ENCODE measurements at regions not wholly inside any gene's neighbourhood (a gene's known extent, or its start where the extent isn't known, plus 50 kb on each side); places are given as distances from the start of the nearest gene placed in this dataset.
A peak's percentile ranks its signal among the peaks of the same experiment; 100 is the strongest.
"Not testable (repeated sequence)": the region's sequence is repeated elsewhere in the genome, so short reads cannot be mapped to it uniquely, and the experiment has no call there.

GRCh38 chr4:156322592-156322991 lies 368.9 kb upstream of the CTSO start:
- no peak for DNase-seq (ENCODE audit: low spot score)

GRCh38 chr4:156321203-156321602 lies 367.5 kb upstream of the CTSO start:
- no peak for DNase-seq (ENCODE audit: low spot score)

DNA sequence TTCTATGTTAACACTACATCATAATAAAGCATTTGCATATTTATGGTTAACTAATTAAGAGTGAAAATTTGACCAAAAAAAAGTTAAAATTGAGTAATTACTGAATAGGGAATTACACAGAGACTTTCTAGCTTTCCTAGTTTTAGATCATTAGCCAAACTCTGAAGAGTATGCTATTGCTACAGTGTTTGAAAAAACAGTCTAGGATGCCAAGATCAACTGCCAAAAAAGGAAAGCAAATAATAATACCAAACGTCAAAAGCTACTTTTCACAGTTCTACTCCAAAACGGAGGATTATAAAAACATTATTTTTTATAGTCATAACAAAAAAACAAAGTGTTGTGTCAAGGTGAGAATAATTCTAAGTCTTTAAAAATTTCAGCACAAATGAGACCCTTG lies 359.8 kb upstream of the CTSO start:
- DNase-seq (ENCODE audit: low spot score), result no peak

- no peak for DNase-seq (ENCODE audit: low spot score)
These were observed 358.7 kb upstream of the CTSO start for GRCh38 chr4:156312261-156312847.

DNA sequence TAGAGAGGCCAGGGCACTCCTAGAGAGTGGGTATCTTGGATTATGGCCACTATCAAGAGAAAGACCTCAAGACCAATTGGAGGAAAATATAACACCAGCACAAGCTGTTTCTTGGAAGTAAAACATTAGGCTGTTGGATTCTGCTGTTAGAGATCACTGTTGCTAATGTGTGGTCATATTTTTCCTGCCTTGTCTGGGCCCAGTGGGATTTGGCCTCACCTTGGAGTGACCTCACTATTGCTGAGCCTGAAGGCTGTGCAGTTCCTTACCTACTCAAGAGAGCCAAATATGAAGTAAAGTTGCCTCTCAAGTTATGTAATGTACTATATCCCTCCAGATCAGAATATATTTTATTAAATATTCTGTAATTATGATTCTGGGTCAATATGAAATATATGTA lies 355.4 kb upstream of the CTSO start:
- DNase-seq (ENCODE audit: low spot score), result no peak

GRCh38 chr4:156303708-156304107 lies 350.0 kb upstream of the CTSO start:
- DNase-seq (ENCODE audit: low spot score), result no peak

- no peak for DNase-seq (ENCODE audit: low spot score)
These were observed 344.6 kb upstream of the CTSO start for GRCh38 chr4:156298230-156298629.

GRCh38 chr4:156295676-156296195 lies 342.1 kb upstream of the CTSO start:
- no peak for DNase-seq (ENCODE audit: low spot score)

DNA sequence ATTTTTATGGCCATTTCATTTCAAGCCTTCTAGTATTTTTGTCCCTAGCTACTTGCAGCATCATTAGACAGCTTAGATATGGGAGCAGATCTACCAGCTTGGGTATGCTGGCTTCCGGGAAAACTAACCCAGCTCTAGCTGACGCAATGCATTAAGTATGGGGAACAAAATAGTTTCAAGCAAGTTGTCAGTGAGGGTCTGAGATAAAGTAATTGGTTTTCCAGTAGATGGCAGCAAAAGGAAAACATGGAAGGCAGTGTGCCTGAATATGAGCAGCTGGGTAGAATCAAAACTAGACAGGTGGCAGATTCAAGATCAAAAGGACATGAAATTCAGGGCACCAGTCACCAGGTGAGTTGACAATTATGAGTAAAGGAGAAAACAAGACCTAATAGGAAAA lies 340.9 kb upstream of the CTSO start:
- peak; percentile 8 for DNase-seq (ENCODE audit: low spot score)

DNA sequence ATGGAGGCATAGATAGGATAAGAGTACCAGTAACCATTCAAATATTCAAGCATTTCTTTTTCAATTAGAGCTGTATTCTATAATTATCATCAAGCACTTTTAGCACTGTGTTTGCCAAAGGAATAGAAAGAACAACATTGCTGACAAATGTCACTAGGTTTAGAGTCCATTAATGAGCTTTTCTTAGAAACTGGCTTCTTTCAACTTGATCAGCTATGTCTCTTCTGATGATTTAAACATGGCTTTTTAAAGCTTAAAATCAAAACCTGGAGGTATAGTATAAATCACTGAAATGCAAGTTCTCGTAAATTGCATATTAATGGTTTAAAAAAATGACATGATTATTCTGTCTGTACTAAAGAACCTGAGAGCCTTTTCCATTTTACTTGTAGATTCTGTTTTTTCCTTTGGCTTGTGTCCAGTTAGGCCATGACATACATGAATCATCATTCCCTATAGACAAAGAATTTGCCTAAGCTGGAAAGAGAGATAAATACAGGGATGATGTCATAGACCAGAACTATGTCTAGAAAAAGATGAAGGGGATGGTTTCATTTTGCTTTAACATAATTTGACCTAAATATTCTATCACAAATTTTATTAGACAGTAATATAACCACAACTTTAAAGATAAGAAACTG lies 340.1 kb upstream of the CTSO start:
- no peak for DNase-seq (ENCODE audit: low spot score)

DNA sequence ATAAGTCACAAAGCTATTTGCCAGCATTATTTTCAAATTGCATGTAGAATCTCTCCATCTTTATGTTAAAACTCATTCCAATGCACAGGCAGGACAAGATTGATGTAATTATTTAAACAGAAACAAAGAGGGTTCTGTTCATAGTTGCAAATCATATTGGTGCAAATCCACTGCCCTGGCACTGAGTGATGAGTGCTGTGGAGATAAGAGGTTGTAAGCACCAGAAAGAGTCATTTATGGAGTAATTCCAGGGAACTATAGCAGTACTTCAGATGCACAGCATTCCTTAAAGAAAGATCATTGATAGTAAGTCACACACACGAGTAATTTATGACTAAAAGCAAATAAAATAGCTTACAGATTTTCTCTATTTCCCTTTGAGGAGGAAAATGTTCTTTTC lies 337.7 kb upstream of the CTSO start:
- DNase-seq (ENCODE audit: low spot score), result no peak

DNA sequence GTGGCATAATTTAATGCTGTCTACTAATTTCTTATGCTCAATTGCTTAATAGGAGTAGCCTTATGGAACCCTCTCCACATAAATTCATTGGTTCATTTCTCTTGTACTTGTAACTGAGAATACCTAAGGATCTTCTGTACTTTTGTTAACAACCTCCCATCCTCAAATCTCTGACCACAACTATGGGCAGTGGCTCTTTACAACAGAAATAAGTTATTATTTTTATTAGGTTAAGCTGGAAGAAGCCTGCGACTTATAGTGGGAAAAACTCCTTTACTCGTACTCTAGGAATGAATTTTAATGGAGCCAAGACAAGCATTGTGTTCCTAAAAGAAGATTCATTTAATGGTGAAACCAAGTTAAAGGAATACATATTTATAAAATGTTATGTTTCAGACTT lies 337.1 kb upstream of the CTSO start:
- DNase-seq (ENCODE audit: low spot score), result no peak

DNA sequence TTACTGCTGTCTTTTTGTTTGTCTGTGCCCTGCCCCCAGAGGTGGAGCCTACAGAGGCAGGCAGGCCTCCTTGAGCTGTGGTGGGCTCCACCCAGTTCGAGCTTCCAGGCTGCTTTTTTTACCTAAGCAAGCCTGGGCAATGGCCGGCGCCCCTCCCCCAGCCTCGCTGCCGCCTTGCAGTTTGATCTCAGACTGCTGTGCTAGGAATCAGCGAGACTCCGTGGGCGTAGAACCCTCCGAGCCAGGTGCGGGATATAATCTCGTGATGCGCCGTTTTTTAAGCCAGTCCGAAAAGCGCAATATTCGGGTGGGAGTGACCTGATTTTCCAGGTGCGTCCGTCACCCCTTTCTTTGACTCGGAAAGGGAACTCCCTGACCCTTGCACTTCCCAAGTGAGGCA lies 336.4 kb upstream of the CTSO start:
- DNase-seq (ENCODE audit: low spot score), result not testable (repeated sequence)

- DNase-seq (ENCODE audit: low spot score), result no peak
These were observed 327.0 kb upstream of the CTSO start for GRCh38 chr4:156280686-156281085.

DNA sequence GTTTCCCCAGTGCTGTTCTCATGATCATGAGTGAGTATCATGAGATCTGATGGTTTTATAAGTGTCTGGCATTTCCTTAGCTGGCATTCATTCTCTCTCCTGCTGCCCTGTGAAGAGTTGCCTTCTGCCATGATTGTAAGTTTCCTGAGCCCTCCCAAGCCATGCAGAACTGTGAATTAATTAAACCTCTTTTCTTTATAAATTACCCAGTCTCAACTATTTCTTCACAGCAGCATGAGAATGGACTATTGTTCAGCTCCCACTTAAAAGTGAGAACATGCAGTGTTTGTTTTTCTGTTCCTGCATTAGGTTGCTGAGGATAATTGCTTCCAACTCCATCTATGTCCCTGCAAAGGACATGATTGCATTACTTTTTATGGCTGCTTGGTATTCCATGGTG lies 311.7 kb upstream of the CTSO start:
- no peak for DNase-seq (ENCODE audit: low spot score)

DNA sequence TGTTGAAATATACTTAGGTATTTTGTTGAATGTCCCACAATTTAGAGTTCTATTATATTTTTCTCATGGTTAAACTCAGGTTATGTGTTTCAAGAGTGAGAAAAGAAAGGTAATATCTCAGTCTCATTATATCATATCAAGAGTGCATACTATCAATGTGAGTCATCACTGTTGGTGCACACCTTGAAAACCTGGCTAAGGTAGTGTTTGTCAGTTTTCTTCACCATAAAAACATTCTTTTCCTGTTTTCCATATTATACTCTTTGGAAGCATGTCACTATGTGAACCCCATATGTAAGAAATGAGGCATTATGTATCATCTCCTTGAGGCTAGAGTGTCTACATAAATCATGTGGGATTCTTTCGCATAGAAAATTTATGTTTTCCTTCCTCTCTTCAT lies 307.6 kb upstream of the CTSO start:
- DNase-seq (ENCODE audit: low spot score), result no peak

DNA sequence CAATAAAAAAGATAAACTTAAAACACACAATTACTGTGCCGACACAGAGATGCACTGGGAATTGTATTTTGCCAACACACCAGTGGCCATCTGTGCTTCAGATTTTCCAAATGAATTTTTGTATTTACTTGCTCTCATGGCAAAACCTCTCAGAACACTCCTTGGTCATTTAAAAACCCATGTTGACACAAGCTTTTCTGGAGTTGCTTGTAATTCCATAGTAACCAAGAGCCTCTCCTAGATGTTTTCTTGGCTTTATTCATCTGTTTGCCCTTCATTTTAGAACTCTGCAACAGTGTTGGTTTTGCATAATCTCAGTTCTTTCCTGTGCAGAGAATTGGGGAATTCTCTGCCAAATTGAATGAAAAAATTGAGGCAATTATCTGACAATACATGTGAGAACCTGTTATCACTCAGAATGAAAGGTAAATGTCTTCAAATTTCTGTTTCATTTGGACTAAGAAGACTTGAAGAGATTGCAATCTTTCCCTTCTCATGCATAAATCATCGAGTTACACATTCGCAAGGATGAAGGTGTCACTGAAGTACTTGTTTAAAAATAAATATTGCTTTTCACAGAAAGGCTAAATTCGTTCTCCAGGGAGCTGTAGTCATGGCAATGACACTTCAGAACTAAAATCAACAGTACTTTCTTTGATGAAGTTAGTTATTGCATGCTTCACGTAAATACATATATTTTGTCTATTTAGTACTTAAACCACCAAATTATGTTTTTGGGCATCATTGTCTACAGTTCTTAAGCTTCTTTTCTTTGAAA lies 301.8 kb upstream of the CTSO start:
- no peak for DNase-seq (ENCODE audit: low spot score)

- no peak for DNase-seq (ENCODE audit: low spot score)
These were observed 298.8 kb upstream of the CTSO start for GRCh38 chr4:156252358-156252921.

- no peak for DNase-seq (ENCODE audit: low spot score)
These were observed 297.9 kb upstream of the CTSO start for GRCh38 chr4:156251373-156252065.

- DNase-seq (ENCODE audit: low spot score), result no peak
These were observed 295.3 kb upstream of the CTSO start for GRCh38 chr4:156248917-156249316.

DNA sequence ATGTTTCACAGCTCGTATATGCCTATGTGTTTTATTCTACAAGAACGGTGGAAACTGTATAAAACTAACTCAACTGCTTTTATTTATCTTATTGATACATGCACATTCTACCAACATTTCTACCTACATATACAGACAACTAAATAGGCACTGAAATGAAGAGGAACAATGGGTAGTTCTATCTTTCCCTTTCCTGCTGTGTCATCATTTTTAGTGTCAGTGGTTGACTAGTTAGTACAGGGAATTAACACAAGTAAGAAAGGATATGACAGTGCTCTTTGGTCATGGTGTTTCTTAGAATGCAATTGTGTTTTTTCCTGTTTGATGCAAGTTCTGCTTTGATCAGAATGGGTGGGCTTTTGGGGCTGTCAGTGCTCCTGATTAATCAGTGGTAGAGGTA lies 293.8 kb upstream of the CTSO start:
- no peak for DNase-seq (ENCODE audit: low spot score)

GRCh38 chr4:156243015-156243414 lies 289.3 kb upstream of the CTSO start:
- DNase-seq (ENCODE audit: low spot score), result no peak

Data from SK-N-DZ (cell line).